H1 (cell line): ENCODE measurements at regions not wholly inside any gene's neighbourhood (a gene's known extent, or its start where the extent isn't known, plus 50 kb on each side); places are given as distances from the start of the nearest gene placed in this dataset.

Source experiments
- CTCF ChIA-PET: fragments of 300-600 bp; sonication (Branson Sonifier 250); formaldehyde crosslinking; loops from one replicate; lab custom pipeline; 2021; ENCODE audit not compliant: partially characterized antibody; lab: Charles Lee
- POLR2A ChIA-PET: fragments of 300-600 bp; sonication (Branson Sonifier 250); formaldehyde crosslinking; loops from one replicate; lab custom pipeline; 2021; ENCODE audit warnings: inconsistent platforms; ENCODE audit not compliant: partially characterized antibody; lab: Charles Lee
- DNase-seq, 2 experiments: peaks; one replicate each; pipeline versions ENCODE4 v3.0.0 to v3.0.0-alpha.2; 2010 to 2022; ENCODE audit warnings: low spot score in 2 of 2, low read depth in 1 of 2, mixed read lengths in 1 of 2
- FAIRE-seq: peaks from 2 replicates; lab custom pipeline; 2011; peaks lifted over from hg19 to GRCh38; lab: Jason Lieb, UNC
- H2AFZ ChIP-seq: 2 replicates; pipeline ENCODE4 v1.8.1; 2012; ENCODE audit warnings: low read length, inconsistent platforms
- H2AK5ac ChIP-seq: 2 replicates; pipeline ENCODE4 v1.6.1; 2013; ENCODE audit warnings: low read depth, low read length
- H2BK120ac ChIP-seq: replicated peaks from 2 replicates; pipeline ENCODE3; 2013; ENCODE audit warnings: low read depth, low read length, inconsistent platforms
- H2BK12ac ChIP-seq: 2 replicates; pipeline ENCODE4 v1.6.1; 2013; ENCODE audit warnings: low read depth, low read length
- H2BK15ac ChIP-seq: 2 replicates; pipeline ENCODE4 v1.6.1; 2013; ENCODE audit warnings: low read length
- H2BK20ac ChIP-seq: 2 replicates; pipeline ENCODE4 v1.6.1; 2013; ENCODE audit warnings: low read length
- H2BK5ac ChIP-seq: 2 replicates; pipeline ENCODE4 v1.6.1; 2013; ENCODE audit warnings: low read depth, low read length
- H3K14ac ChIP-seq: 2 replicates; pipeline ENCODE4 v1.6.1; 2013; ENCODE audit warnings: inconsistent platforms; ENCODE audit not compliant: insufficient read length
- H3K18ac ChIP-seq: 2 replicates; pipeline ENCODE4 v1.6.1; 2013; ENCODE audit warnings: low read length; ENCODE audit errors: extremely low read depth
- H3K23ac ChIP-seq: 2 replicates; pipeline ENCODE4 v1.6.1; 2013; ENCODE audit warnings: inconsistent platforms; ENCODE audit not compliant: insufficient read length
- H3K23me2 ChIP-seq: 2 replicates; pipeline ENCODE4 v1.6.1; 2013; ENCODE audit warnings: low read depth, low read length
- H3K27ac ChIP-seq: 2 replicates; pipeline ENCODE4 v1.6.1; 2011; ENCODE audit warnings: low read depth, low read length, inconsistent platforms
- H3K27me3 ChIP-seq, 4 experiments: replicated peaks in 1 of 4; 1 replicate in 1 of 4; 2 replicates in 3 of 4; pipeline versions ENCODE4 v1.6.1 to v1.8.1; 2011 to 2013; ENCODE audit warnings: low read length in 3 of 4, mild to moderate bottlenecking in 3 of 4, inconsistent platforms in 2 of 4, mixed read lengths in 2 of 4, moderate library complexity in 1 of 4; ENCODE audit not compliant: control insufficient read depth in 3 of 4, insufficient read depth in 3 of 4; ENCODE audit errors: extremely low read depth in 1 of 4
- H3K36me3 ChIP-seq, 4 experiments: 2 replicates each; pipeline versions ENCODE4 v1.6.1 to v1.8.1; 2011 to 2013; ENCODE audit warnings: mild to moderate bottlenecking in 4 of 4, low read length in 3 of 4, moderate library complexity in 2 of 4, control low read depth in 1 of 4, inconsistent platforms in 1 of 4; ENCODE audit not compliant: insufficient read depth in 4 of 4, control insufficient read depth in 2 of 4
- H3K4ac ChIP-seq: replicated peaks from 2 replicates; pipeline ENCODE3; 2013; ENCODE audit warnings: low read length, low read depth, mixed read lengths, inconsistent platforms; ENCODE audit not compliant: insufficient read length
- H3K4me1 ChIP-seq, 4 experiments: replicated peaks in 1 of 4; 1 replicate in 1 of 4; 2 replicates in 3 of 4; pipeline versions ENCODE4 v1.6.1 to v1.8.1; 2011 to 2013; ENCODE audit warnings: low read length in 3 of 4, inconsistent platforms in 2 of 4, mixed read lengths in 1 of 4; ENCODE audit not compliant: insufficient read depth in 4 of 4, control insufficient read depth in 3 of 4
- H3K4me2 ChIP-seq, 2 experiments: 2 replicates each; pipeline versions ENCODE4 v1.6.1 to v1.8.1; 2011 to 2013; ENCODE audit warnings: low read depth in 2 of 2, low read length in 2 of 2, control low read depth in 1 of 2, inconsistent platforms in 1 of 2, mild to moderate bottlenecking in 1 of 2; ENCODE audit not compliant: insufficient read depth in 1 of 2
- H3K4me3 ChIP-seq, 4 experiments: fragments of 200-600, 300-600 bp in 1 of 4; sonication (generic), shearing (Covaris generic), sonication (Bioruptor Twin) in 1 of 4; 2 replicates each; pipeline versions ENCODE4 v1.5.1 to v1.8.1; 2011 to 2016; ENCODE audit warnings: low read length in 4 of 4, low read depth in 3 of 4, control low read depth in 2 of 4, inconsistent platforms in 2 of 4, mild to moderate bottlenecking in 2 of 4, mixed read lengths in 1 of 4, moderate library complexity in 1 of 4; ENCODE audit not compliant: insufficient read depth in 2 of 4; ENCODE audit errors: extremely low read depth in 1 of 4
- H3K56ac ChIP-seq: replicated peaks from 2 replicates; pipeline ENCODE3; 2013; ENCODE audit warnings: low read depth, mild to moderate bottlenecking, mixed read lengths, low read length, inconsistent platforms; ENCODE audit not compliant: insufficient read length
- H3K79me1 ChIP-seq: 2 replicates; pipeline ENCODE4 v1.6.1; 2013; ENCODE audit warnings: low read depth, low read length, control low read depth
- H3K79me2 ChIP-seq, 2 experiments: 2 replicates each; pipeline versions ENCODE4 v1.6.1 to v1.8.1; 2012 to 2013; ENCODE audit warnings: low read length in 2 of 2, mild to moderate bottlenecking in 2 of 2, inconsistent platforms in 1 of 2; ENCODE audit not compliant: insufficient read depth in 2 of 2, control insufficient read depth in 1 of 2
- H3K9ac ChIP-seq, 4 experiments: replicated peaks in 1 of 4; 1 replicate in 1 of 4; 2 replicates in 3 of 4; pipeline versions ENCODE4 v1.6.1 to v1.8.1; 2011 to 2013; ENCODE audit warnings: low read depth in 3 of 4, low read length in 3 of 4, control low read depth in 2 of 4, mild to moderate bottlenecking in 2 of 4, moderate library complexity in 2 of 4, inconsistent platforms in 1 of 4; ENCODE audit errors: extremely low read depth in 1 of 4
- H3K9me3 ChIP-seq, 2 experiments: 2 replicates each; pipeline versions ENCODE4 v1.6.1 to v1.8.1; 2012 to 2013; ENCODE audit warnings: mild to moderate bottlenecking in 2 of 2, moderate library complexity in 2 of 2, control low read depth in 1 of 2, inconsistent platforms in 1 of 2, low read depth in 1 of 2, low read length in 1 of 2, mixed read lengths in 1 of 2; ENCODE audit not compliant: insufficient read depth in 2 of 2
- H4K20me1 ChIP-seq, 2 experiments: replicated peaks in 1 of 2; 2 replicates each; pipeline versions ENCODE3 to v1.8.1; 2011 to 2013; ENCODE audit warnings: inconsistent platforms in 2 of 2, low read length in 2 of 2, mild to moderate bottlenecking in 1 of 2; ENCODE audit not compliant: insufficient read depth in 2 of 2, control insufficient read depth in 1 of 2
- H4K5ac ChIP-seq: 2 replicates; pipeline ENCODE4 v1.6.1; 2013; ENCODE audit warnings: low read length, low read depth, mixed read lengths, inconsistent platforms; ENCODE audit not compliant: insufficient read length
- H4K8ac ChIP-seq: 2 replicates; pipeline ENCODE4 v1.8.0; 2013; ENCODE audit warnings: mild to moderate bottlenecking, moderate library complexity, low read length, inconsistent platforms; ENCODE audit not compliant: insufficient read depth; ENCODE audit errors: extremely low read depth
- H4K91ac ChIP-seq: replicated peaks from 2 replicates; pipeline ENCODE3; 2013; ENCODE audit warnings: low read length, mixed read lengths, inconsistent platforms; ENCODE audit not compliant: insufficient read length
- EP300 ChIP-seq, 2 experiments: IDR thresholded peaks; 1 replicate in 1 of 2; 2 replicates in 1 of 2; pipeline ENCODE4 v1.6.1; 2011 to 2012; ENCODE audit warnings: low read depth in 2 of 2, low read length in 2 of 2, mild to moderate bottlenecking in 2 of 2, borderline replicate concordance in 1 of 2, inconsistent platforms in 1 of 2, moderate library complexity in 1 of 2
- JUND ChIP-seq: IDR thresholded peaks from 2 replicates; pipeline ENCODE4 v1.6.1; 2011; ENCODE audit warnings: mild to moderate bottlenecking, improper control_type of control experiment, low read length
- KDM4A ChIP-seq: IDR thresholded peaks from one replicate; pipeline ENCODE4 v1.7.1; 2012; ENCODE audit warnings: low read depth, mild to moderate bottlenecking, moderate library complexity, low read length, inconsistent platforms; ENCODE audit not compliant: severe bottlenecking
- POLR2AphosphoS5 ChIP-seq: IDR thresholded peaks from 2 replicates; pipeline ENCODE4 v1.6.1; 2011; ENCODE audit warnings: low read depth, low read length
- RAD21 ChIP-seq, 2 experiments: IDR thresholded peaks in 1 of 2; conservative IDR thresholded peaks in 1 of 2; 2 replicates each; pipeline ENCODE4 v1.6.1; 2011; ENCODE audit warnings: low read depth in 2 of 2, low read length in 2 of 2, improper control_type of control experiment in 1 of 2, inconsistent platforms in 1 of 2, mild to moderate bottlenecking in 1 of 2, moderate library complexity in 1 of 2
- SIN3A ChIP-seq, 2 experiments: IDR thresholded peaks in 1 of 2; conservative IDR thresholded peaks in 1 of 2; 2 replicates each; pipeline ENCODE4 v1.6.1; 2011 to 2012; ENCODE audit warnings: low read length in 2 of 2, improper control_type of control experiment in 1 of 2, low read depth in 1 of 2, mild to moderate bottlenecking in 1 of 2
- SIX5 ChIP-seq: IDR thresholded peaks from 2 replicates; pipeline ENCODE4 v1.6.1; 2011; ENCODE audit warnings: mild to moderate bottlenecking, low read depth, low read length
- SP4 ChIP-seq: IDR thresholded peaks from 2 replicates; pipeline ENCODE4 v1.6.1; 2012; ENCODE audit warnings: low read length, inconsistent platforms
- TAF1 ChIP-seq: IDR thresholded peaks from 2 replicates; pipeline ENCODE4 v1.6.1; 2011; ENCODE audit warnings: mild to moderate bottlenecking, low read depth, low read length
- TAF7 ChIP-seq: optimal IDR thresholded peaks from 2 replicates; pipeline ENCODE3; 2011; ENCODE audit warnings: low read depth, mild to moderate bottlenecking, inconsistent platforms, low read length, moderate library complexity, borderline replicate concordance
- TEAD4 ChIP-seq: IDR thresholded peaks from 2 replicates; pipeline ENCODE4 v1.6.1; 2012; ENCODE audit warnings: low read depth, low read length, inconsistent platforms, mixed read lengths
- YY1 ChIP-seq: IDR thresholded peaks from 2 replicates; pipeline ENCODE4 v1.6.1; 2011; ENCODE audit warnings: low read depth, mild to moderate bottlenecking, low read length
- WGBS, 2 experiments: shearing (Covaris generic) in 1 of 2; methylation state at CpG; one replicate each; pipeline versions ENCODE4 v1.1.6 to v1.1.7; 2013 to 2015; ENCODE audit warnings: low lambda C conversion rate in 2 of 2, mixed read lengths in 2 of 2, inconsistent platforms in 1 of 2, low coverage in 1 of 2, missing lambda C conversion rate in 1 of 2; ENCODE audit not compliant: insufficient replicate concordance in 2 of 2, insufficient coverage in 1 of 2, insufficient read length in 1 of 2; ENCODE audit errors: extremely low coverage in 1 of 2, missing lambda C conversion rate in 1 of 2; 5-methylcytosine and 5-hydroxymethylcytosine counted together
- TF ChIP-seq, protein P1 (sequence below): IDR thresholded peaks from 2 replicates; pipeline ENCODE4 v1.6.1; 2012; ENCODE audit warnings: low read length, inconsistent platforms

DNA sequence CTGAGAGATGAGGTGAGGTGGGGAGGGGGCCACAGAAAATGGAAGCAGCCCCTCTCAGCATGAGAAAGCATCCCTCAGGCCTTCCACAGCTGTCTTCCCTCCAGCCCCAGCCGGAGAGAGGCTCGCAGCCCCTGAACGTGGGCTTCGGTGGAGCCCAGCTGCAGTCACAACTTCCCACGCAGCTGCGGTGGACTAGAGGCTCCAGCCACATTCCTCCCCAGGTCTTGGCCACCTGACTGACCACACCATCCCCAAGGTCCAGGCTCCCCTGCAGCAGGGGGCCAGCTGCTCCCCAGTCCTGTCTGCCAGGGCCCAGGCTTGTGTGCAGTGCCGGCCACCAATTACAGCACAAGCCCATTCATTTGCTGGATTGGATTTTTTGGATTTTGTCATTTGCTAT, 212.3 kb upstream of the BCOR start:
- H3K9ac ChIP-seq, result no peak overlapping the region
- peaks cover 0 to 6% (median 0%) of the 10 kb centered on the region in 4 experiments; a peak in 1 of 7 replicates for H3K4me1 ChIP-seq
- POLR2A ChIA-PET, result no interaction called here
- H3K23ac ChIP-seq, result no peak overlapping the region
- no peak overlapping the region for H3K14ac ChIP-seq
- H2BK20ac ChIP-seq, result no peak overlapping the region
- H3K4me3 ChIP-seq, result no peak overlapping the region
- no peak overlapping the region for H3K4me2 ChIP-seq
- DNase-seq (no peak), FAIRE-seq (no peak)
- no peak overlapping the region for H3K4ac ChIP-seq
- H4K8ac ChIP-seq, result no peak overlapping the region
- no peak overlapping the region for H3K56ac ChIP-seq
- H3K27ac ChIP-seq, result no peak overlapping the region
- H3K18ac ChIP-seq, result no peak overlapping the region; the same call in 1 of the 2 replicates
- H3K36me3 ChIP-seq, result no peaks in the 10 kb centered on the region
- no peak overlapping the region for H4K5ac ChIP-seq
- no peak overlapping the region for H2BK5ac ChIP-seq
- H2AK5ac ChIP-seq, result no peak overlapping the region
- H3K27me3 ChIP-seq, result peaks cover 0 to 2% (median 0%) of the 10 kb centered on the region in 4 experiments; a peak in 1 of 7 replicates
- no peak overlapping the region for H2BK120ac ChIP-seq
- H2BK15ac ChIP-seq, result no peak overlapping the region
- no peaks in the 10 kb centered on the region for H3K23me2 ChIP-seq
- no peaks in the 10 kb centered on the region for H4K20me1 ChIP-seq
- no peak overlapping the region for H2BK12ac ChIP-seq
- no peak overlapping the region for H2AFZ ChIP-seq
- H3K79me1 ChIP-seq, result no peaks in the 10 kb centered on the region
- H4K91ac ChIP-seq, result no peak overlapping the region
- CTCF ChIA-PET, result interaction anchor here (1.4 to 1.7 kb wide), 2 partner anchors 11 to 22 kb away, joined by 3 to 4 read pairs; no protein-coding TSS in a partner anchor
- H3K79me2 ChIP-seq, result no peaks in the 10 kb centered on the region
- no peaks in the 10 kb centered on the region for H3K9me3 ChIP-seq
- TF ChIP-seq SIN3A (conservative IDR thresholded peaks at IDR 0.05 in 1 of 2, IDR thresholded peaks at IDR 0.05 in 1 of 2; ENCODE audit: low read depth in 1 of 2, low read length in 2 of 2) (no peak), SP4 (no peak), YY1 (no peak), EP300 (IDR thresholded peaks at IDR 0.05; ENCODE audit: borderline replicate concordance in 1 of 2, low read depth in 2 of 2, low read length in 2 of 2) (no peak), RAD21 (IDR thresholded peaks at IDR 0.05 in 1 of 2, conservative IDR thresholded peaks at IDR 0.05 in 1 of 2; ENCODE audit: low read depth in 2 of 2, low read length in 2 of 2) (no peak), KDM4A (no peak), SIX5 (no peak), JUND (no peak), TAF1 (no peak), POLR2AphosphoS5 (no peak), TAF7 (no peak), TEAD4 (no peak)
- TF ChIP-seq, protein P1, sequence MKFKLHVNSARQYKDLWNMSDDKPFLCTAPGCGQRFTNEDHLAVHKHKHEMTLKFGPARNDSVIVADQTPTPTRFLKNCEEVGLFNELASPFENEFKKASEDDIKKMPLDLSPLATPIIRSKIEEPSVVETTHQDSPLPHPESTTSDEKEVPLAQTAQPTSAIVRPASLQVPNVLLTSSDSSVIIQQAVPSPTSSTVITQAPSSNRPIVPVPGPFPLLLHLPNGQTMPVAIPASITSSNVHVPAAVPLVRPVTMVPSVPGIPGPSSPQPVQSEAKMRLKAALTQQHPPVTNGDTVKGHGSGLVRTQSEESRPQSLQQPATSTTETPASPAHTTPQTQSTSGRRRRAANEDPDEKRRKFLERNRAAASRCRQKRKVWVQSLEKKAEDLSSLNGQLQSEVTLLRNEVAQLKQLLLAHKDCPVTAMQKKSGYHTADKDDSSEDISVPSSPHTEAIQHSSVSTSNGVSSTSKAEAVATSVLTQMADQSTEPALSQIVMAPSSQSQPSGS, result no peak
- 82% methylated on average over 7 of the region's 7 CpGs; no CpG with 5 or more reads in 1 of the 2 experiments for WGBS, 2 experiments
